ENCODE measurements at regions not wholly inside any gene's neighbourhood (a gene's known extent, or its start where the extent isn't known, plus 50 kb on each side); places are given as distances from the start of the nearest gene placed in this dataset.
A peak's percentile ranks its signal among the peaks of the same experiment; 100 is the strongest.

GRCh38 chr3:73874606-73875369, 250.0 kb upstream of the PDZRN3 start:
- Histone ChIP-seq H3K4me1 (ENCODE audit: insufficient read depth, low read length, severe bottlenecking) (no peaks in the 10 kb centered on the region), H4K20me1 (ENCODE audit: insufficient read depth, low read length) (no peaks in the 10 kb centered on the region), H3K9me3 (ENCODE audit: low read length) (no peaks in the 10 kb centered on the region), H2AFZ (ENCODE audit: low read length) (no peak overlapping the region), H3K27me3 (ENCODE audit: insufficient read depth, low read length) (no peaks in the 10 kb centered on the region), H3K4me3 (ENCODE audit: low read depth, low read length, poor library complexity, severe bottlenecking) (no peak overlapping the region), H3K4me2 (ENCODE audit: low read length) (no peak overlapping the region), H3K36me3 (ENCODE audit: insufficient read depth, low read length) (no peaks in the 10 kb centered on the region), H3K27ac (ENCODE audit: low read depth, low read length, poor library complexity, severe bottlenecking) (no peak overlapping the region), H3K9ac (ENCODE audit: low read length) (no peak overlapping the region), H3F3A (ENCODE audit: insufficient read depth, low read length) (no peaks in the 10 kb centered on the region), H3K9me2 (ENCODE audit: low read depth, low read length) (no peaks in the 10 kb centered on the region), H3K79me2 (ENCODE audit: insufficient read depth, low read length) (no peaks in the 10 kb centered on the region)
- TF ChIP-seq CTCF (IDR thresholded peaks at IDR 0.05; ENCODE audit: low read length) (no peak), EZH2 (IDR thresholded peaks at IDR 0.05; ENCODE audit: borderline replicate concordance, low read length) (no peak)

- no peaks in the 10 kb centered on the region for H3K27me3 ChIP-seq (ENCODE audit: insufficient read depth, low read length)
- TF ChIP-seq EZH2 (IDR thresholded peaks at IDR 0.05; ENCODE audit: borderline replicate concordance, low read length) (no peak), CTCF (IDR thresholded peaks at IDR 0.05; ENCODE audit: low read length) (no peak)
- no peak overlapping the region for H3K27ac ChIP-seq (ENCODE audit: low read depth, low read length, poor library complexity, severe bottlenecking)
These were observed 249.4 kb upstream of the PDZRN3 start for GRCh38 chr3:73874161-73874560.

GRCh38 chr3:73868688-73869315, 244.1 kb upstream of the PDZRN3 start:
- Histone ChIP-seq H3K9ac (ENCODE audit: low read length) (no peak overlapping the region), H3K36me3 (ENCODE audit: insufficient read depth, low read length) (no peaks in the 10 kb centered on the region)

More at GRCh38 chr3:73874161-73874560, 249.4 kb upstream of the PDZRN3 start:
- H3K4me2 ChIP-seq (ENCODE audit: low read length): no peak overlapping the region
- H3K9ac ChIP-seq (ENCODE audit: low read length): no peak overlapping the region
- H3K36me3 ChIP-seq (ENCODE audit: insufficient read depth, low read length): no peaks in the 10 kb centered on the region
- H3K79me2 ChIP-seq (ENCODE audit: insufficient read depth, low read length): no peaks in the 10 kb centered on the region
- no peak overlapping the region for H3K4me3 ChIP-seq (ENCODE audit: low read depth, low read length, poor library complexity, severe bottlenecking)
- H3K9me3 ChIP-seq (ENCODE audit: low read length): no peaks in the 10 kb centered on the region
- no peaks in the 10 kb centered on the region for H3K4me1 ChIP-seq (ENCODE audit: insufficient read depth, low read length, severe bottlenecking)
- H4K20me1 ChIP-seq (ENCODE audit: insufficient read depth, low read length): no peaks in the 10 kb centered on the region
- H2AFZ ChIP-seq (ENCODE audit: low read length): no peak overlapping the region
- H3K9me2 ChIP-seq (ENCODE audit: low read depth, low read length): no peaks in the 10 kb centered on the region
- no peaks in the 10 kb centered on the region for H3F3A ChIP-seq (ENCODE audit: insufficient read depth, low read length)

More at GRCh38 chr3:73868688-73869315, 244.1 kb upstream of the PDZRN3 start:
- no peaks in the 10 kb centered on the region for H3K9me3 ChIP-seq (ENCODE audit: low read length)
- no peak overlapping the region for H3K4me2 ChIP-seq (ENCODE audit: low read length)
- TF ChIP-seq CTCF (IDR thresholded peaks at IDR 0.05; ENCODE audit: low read length) (peak; percentile 41), EZH2 (IDR thresholded peaks at IDR 0.05; ENCODE audit: borderline replicate concordance, low read length) (no peak)
- H2AFZ ChIP-seq (ENCODE audit: low read length): no peak overlapping the region
- no peaks in the 10 kb centered on the region for H3K27me3 ChIP-seq (ENCODE audit: insufficient read depth, low read length)
- H3F3A ChIP-seq (ENCODE audit: insufficient read depth, low read length): no peaks in the 10 kb centered on the region
- no peaks in the 10 kb centered on the region for H3K9me2 ChIP-seq (ENCODE audit: low read depth, low read length)
- H3K79me2 ChIP-seq (ENCODE audit: insufficient read depth, low read length): no peaks in the 10 kb centered on the region
- H4K20me1 ChIP-seq (ENCODE audit: insufficient read depth, low read length): no peaks in the 10 kb centered on the region
- H3K4me1 ChIP-seq (ENCODE audit: insufficient read depth, low read length, severe bottlenecking): no peaks in the 10 kb centered on the region
- H3K27ac ChIP-seq (ENCODE audit: low read depth, low read length, poor library complexity, severe bottlenecking): no peak overlapping the region
- no peak overlapping the region for H3K4me3 ChIP-seq (ENCODE audit: low read depth, low read length, poor library complexity, severe bottlenecking)
